ENCODE measurements at regions not wholly inside any gene's neighbourhood (a gene's known extent, or its start where the extent isn't known, plus 50 kb on each side); places are given as distances from the start of the nearest gene placed in this dataset.

DNA sequence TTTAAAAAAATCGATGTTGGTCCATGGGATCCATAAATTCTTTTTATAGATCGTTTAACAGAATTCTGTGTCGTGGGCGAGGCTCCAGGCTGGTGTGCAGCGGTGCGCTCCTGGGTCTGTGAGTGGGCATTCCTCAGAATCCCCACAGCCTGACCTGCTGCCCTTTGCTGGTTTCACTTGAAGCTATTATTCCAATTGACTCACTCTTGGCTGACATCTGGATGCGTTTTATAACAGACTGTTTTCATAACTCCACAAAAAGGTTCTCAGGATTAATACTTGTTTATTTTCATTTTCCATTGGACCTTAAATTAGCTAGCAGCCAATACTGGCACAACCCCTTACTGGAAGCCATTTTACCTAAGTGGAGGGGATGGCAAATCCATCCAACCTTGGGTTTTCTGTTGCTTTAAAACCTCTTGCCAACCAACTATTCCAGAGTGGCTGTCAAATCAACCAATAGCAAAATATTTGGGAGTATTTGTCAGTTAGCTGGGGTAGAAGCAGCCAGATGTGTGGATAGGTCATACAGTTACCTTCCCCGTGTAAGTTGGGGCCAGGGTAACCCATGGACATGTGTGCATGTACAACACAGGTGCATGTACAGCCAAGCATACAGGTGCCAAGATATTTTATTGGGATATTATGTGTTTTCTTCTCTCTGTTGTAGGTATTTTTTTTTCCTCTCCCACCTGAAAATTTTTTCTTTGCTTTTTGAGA lies 160.7 kb upstream of the ZNF32 start:
- DNase-seq (ENCODE audit: low spot score) (peak; percentile 55), FAIRE-seq (no peak)

DNA sequence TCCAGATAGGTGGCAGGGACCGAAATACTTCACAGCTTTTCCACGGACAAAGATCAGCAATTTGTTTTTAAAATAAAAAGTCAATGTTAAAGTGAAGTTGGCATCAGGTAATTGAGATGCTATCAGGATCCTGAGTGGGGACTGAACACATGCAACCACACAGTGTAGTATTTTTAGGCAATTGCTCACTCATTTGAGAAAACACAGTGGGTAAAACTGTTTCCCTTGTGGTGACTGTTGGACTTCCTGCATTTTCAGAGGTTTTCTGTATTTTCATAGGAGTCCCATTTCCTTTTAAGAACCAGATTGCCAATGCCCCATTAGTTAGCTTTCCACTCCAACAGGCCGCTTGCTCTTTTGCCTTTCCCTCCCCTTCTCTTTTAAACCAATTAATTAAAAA lies 159.5 kb upstream of the ZNF32 start:
- FAIRE-seq (no peak), DNase-seq (ENCODE audit: low spot score) (no peak)

DNA sequence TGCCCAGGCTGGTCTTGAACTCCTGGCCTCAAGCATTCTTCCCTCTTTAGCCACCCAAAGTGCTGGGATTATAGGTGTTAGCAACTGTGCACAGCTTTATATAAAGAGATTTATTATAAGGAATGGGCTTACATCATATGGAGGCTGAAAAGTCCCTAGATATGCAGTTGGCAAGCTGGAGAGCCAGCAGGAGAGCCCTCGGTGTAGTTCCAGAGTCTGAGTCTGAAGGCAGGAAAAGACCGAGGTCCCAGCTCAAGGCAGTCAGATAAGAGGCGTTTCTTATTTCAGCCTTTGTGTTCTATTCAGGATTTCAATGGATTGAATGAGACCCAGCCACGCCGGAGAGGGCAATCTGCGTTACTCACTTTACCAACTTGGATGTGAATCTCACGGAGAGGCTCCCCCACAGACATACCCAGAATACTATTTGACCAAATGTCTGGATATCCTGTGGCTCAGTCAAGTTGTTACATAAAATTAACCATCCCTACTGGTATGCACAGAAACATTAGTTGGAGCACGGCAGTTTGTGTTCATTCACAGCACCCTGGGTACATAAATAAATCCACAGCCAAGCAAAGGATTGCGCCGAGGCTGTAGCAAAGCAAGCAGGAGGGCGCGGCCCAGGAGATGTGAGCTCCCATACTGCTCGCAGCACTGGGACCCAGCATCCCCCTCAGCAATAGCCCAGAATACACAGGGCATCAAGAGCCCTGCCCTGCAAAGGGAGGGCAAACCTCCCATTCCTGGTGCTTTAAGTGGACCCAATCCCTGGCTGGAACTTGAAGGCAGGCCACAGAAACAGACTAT lies 158.4 kb upstream of the ZNF32 start:
- DNase-seq (ENCODE audit: low spot score) (no peak), FAIRE-seq (peak; percentile 48)

DNA sequence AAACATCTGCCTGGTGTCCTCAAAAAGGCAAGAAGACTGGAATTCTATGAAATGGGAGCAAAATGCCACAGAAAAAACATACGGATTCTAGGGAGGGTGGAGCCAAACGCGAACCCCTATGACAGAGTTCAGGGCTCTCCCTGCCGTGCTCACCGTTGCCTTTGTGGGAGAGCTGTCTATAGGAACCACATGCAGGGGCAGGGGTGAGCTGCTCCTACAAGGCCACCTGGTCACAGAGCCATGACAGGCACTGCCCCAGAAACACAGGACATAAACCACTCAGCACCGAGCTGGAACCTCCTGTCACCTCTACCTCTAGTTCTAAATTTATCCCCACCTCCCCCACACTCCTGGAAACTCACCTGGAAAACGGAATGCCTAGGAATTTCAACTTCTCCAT lies 155.1 kb upstream of the ZNF32 start:
- no peak for DNase-seq (ENCODE audit: low spot score)
- no peak for FAIRE-seq

DNA sequence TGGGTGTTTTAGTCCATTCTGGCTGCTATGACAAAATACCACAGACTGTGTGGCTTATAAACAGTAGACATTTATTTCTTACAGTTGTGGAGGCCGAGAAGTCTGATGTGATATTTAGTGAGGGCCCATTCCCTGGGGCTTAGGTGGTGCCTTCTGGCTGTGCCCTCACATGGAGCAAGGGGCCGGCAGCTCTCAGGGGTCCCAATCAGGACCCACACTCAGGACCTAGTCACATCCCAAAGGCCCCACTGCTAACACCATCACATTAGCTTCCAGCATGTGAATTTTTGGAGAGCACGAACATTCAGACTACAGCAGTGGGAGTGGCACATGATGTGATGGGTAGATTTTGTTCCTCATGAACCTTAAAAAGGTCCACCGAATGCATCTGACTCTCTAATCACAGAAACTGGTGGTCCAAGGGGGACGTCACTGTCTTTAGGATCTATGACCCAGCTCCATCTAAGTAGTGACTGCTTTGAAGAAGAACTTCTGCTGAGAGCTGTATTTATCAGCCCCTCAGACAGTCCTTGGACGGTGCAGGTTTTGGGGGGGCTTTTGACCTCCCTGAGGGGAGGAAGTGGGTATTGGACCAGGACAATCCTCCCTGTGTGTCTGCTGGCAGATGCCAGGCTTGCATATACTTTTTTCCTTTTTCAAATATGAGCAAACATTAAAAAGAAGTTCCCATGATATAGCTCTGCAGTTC lies 154.5 kb upstream of the ZNF32 start:
- DNase-seq (ENCODE audit: low spot score) (no peak), FAIRE-seq (no peak)

DNA sequence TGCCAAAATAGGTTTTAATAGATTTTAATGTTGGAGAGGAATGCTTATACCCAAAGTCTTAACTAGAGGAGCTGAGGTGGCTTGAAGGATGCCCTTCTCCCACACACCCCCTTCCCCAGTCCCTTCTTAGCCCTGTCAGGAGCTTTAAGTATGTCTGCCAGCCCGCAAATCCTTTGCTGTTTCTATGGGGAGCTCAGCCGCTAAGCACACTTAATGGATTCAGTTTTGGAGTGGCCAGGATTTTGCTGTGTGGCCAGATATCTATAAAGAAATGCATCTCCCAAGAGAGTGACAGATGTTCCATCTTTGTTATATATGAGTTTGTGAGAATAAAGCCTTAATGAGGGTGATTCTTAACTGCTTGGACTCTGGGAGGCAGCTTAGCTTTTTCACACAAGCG lies 152.9 kb upstream of the ZNF32 start:
- no peak for DNase-seq (ENCODE audit: low spot score)
- no peak for FAIRE-seq

DNA sequence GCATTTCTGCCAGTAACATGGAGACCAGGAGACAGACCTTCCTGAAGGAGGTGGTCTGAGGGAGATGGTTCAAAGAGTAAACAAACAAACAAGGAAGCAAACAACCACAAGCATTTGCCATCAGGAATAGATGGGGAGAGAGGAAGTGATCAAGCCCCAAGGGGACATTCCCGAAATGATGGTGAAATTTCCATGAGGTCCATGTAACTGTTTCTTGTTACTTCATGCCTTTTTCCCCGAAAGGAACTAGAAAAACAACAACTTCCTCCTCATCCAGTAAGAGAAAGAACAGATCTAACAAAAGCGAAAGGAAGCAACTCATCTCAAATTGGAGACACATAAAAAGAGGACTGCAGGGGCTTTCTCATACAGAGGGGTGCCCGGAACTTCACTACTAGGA lies 152.5 kb upstream of the ZNF32 start:
- FAIRE-seq (no peak), DNase-seq (ENCODE audit: low spot score) (no peak)

DNA sequence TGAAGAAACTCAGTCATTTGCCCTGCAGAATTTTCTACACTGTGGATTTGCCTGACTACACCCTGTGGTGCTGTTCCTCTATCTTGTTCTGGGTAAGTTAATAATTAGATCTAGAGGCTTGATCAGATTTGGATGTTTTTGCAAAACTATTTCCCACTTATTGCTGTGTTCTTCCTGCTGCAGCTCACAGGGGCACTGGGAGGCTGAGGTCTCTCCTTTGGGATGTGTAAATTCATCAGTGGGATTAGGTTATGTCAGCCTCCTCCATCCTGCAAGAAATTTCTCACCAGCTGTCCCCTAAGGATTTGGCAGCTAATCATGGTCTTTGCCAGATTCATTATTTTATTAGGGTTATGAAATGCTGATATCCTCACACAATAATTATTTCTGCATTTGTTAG lies 148.1 kb upstream of the ZNF32 start:
- FAIRE-seq: no peak
- DNase-seq (ENCODE audit: low spot score): no peak

DNA sequence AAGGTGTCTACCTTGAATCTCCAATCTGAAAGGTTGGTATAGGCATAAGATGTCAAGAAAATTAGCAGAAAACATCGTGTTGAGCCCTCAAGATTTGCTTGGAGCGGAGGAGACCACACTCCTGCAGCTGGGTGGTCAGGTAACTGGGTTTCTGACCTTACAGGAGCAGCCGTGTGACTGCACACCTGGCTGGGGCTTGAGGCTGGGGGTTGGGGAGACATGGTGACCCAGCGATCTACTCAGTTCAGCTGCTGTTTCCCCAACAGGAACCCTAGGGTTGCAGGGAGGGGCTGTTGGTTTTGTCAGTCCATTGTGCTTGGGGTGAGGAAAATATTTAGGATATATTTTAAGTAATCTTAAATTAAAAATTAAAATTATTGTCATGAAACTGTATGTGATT lies 147.0 kb upstream of the ZNF32 start:
- FAIRE-seq: no peak
- DNase-seq (ENCODE audit: low spot score): no peak

DNA sequence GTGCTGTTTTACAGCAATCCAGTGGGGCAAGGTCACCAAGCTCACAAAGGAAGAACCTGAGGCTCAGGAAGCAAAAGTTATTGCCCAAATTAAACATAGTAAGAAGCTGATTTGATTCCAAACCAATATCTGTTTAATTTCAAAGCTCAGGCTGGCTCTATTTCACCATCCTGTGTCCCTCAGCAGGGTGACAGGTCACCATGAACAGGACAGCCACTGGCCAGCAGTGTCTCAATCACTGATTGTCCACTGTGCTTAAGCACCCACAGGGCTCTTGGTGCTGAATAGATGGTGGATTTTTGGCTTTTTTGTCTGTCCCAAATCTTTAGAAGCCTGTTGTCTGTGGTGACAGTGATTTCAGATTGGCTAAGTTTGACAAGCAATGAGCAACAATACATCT lies 146.4 kb upstream of the ZNF32 start:
- DNase-seq (ENCODE audit: low spot score): no peak
- FAIRE-seq: peak; percentile 61

DNA sequence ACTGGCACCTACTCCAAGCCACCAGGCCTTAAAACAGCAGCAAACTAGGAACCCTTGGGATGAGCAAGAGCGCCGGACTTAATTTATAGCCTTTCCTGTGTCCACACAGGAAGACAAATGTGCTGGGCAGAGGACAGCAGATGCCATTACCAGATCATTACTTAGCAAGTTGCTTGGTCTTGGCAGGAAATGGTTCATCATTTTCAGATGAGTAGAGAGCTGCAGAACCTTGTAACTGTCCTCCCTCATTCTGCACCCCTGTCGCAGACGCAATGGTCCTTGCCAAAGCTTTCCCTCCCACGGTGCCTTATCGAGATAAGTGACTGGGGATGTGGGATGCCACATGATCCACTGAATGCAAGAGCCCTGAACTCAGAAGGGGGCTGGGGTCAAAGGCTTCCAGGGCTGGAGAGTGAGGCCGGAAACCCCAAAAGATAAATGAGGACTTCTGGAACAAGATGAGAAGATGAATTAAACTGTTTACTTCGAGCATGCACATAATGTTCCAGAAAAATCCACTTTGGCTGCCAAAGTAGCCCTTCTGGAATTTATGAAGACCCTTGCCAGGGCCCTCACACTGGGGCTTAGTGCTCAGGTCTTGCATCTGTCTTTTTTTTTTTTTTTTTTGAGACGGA lies 145.6 kb upstream of the ZNF32 start:
- DNase-seq (ENCODE audit: low spot score): no peak
- no peak for FAIRE-seq

DNA sequence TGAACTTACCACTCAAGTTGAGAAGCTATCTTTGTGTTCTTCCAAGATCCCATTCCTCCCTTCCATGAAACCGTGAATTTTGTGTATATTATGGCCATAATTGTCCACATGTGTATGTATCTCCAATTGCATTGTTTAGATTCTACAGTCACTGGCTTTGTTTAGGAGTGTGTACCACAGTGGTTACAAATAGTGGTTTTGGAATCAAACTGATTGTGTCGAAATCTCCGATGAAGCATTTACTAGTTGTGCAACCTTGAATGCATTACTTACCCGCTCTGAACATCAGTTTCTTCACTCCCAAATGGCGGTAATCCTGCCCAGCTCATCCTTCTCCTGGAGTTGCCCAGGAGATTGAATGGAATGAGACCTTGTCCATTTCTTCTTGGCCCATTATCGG lies 145.0 kb upstream of the ZNF32 start:
- no peak for DNase-seq (ENCODE audit: low spot score)
- FAIRE-seq: no peak

DNA sequence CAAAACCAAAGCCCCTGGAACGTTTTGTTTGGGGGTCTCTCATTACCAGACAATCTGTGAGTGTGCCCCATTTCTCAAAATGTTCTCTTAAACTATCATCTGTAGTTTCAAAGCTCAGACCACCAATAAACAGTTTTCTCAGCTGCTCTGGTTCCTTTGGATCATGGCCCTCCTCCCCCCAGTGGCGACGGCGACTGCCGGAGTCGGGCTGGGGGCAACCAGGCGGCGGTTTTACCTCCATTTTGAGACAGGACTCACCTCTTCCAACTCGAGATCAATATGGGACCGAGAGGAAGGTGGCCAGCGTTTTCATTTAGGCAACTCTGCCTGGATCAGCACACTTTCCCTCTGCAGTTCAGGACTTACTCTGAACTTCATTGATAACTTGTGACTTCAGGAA lies 141.5 kb upstream of the ZNF32 start:
- DNase-seq (ENCODE audit: low spot score) (no peak), FAIRE-seq (no peak)

DNA sequence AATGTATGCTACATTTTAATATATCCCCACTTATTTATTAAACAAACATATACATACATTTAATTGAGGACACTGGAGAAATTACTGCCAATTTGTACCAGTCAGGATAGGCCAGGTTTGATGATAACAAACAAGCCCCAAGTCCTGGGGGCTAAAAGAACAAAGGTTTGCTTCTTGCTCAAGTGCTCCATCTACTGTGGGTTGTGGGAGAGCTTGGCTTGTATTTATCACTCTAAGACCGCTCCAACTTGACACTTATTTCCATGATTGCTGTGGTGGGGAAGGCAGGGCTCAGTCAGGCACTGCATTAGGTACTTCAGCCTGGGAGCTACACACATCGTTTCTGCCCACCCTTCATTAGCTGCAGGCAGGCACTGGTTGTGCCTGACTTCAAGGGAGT lies 136.6 kb upstream of the ZNF32 start:
- DNase-seq (ENCODE audit: low spot score) (peak; percentile 23), FAIRE-seq (peak; percentile 94)

DNA sequence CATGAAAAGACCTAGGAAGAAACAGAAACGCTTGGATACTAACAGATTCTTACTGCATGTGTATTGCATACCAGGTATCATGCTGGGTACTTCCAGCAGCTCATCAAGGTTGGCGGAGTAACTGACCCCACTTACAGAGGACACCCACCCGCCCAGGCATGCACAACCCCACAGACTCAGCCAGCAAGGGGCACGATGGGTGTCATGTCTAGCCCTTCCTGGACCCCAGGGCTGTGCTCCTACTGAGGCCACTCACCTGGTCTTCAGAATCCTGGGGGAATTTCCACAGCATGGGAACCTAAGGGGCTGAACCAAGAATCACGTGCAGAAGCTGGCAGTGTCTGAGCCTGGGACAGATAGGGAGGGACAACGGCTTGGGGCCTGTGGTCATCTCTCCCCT lies 134.1 kb upstream of the ZNF32 start:
- DNase-seq (ENCODE audit: low spot score) (no peak), FAIRE-seq (no peak)

DNA sequence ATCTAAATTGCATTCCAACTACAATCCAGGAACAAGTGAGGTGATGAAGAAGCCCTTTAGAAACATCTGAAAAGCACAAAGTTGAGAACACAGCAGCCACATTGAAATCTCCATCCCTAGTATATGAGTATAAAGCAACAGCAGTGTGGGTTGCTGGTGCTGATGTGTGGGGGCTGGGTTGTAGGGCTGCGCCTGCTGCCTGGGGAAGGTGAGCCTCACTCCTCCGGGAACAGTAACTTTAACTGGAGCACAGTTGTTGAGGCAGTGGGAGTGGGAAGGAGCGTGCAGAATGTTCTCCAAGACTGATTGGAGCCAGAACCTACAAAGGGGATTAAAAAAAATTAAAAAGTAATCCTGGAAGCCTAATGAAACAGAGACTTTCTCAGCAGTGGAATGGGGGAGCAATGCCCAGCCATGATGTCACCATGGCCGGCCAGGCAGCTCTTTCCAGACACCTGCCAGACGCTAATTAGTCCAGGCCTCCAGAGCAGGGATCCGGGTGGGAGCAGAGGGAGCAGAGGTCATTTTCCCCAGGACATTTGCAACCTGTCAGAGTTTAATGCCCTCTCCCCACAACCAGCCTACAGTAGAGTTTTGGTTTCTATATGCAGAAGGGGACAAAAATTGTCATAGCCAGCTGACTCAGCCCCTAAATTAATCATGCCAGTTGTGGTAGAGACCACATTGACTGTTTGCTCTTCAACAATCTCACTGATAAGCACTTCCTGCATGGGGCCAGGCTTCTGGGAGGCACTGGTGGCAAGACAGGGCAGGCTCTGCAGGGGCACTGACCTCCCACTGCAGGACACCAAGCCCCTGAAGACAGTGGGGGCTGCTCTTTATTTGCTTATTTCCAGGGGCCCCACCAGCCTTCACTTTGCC lies 133.0 kb upstream of the ZNF32 start:
- peak; percentile 8 for DNase-seq (ENCODE audit: low spot score)
- FAIRE-seq: peak; percentile 76

DNA sequence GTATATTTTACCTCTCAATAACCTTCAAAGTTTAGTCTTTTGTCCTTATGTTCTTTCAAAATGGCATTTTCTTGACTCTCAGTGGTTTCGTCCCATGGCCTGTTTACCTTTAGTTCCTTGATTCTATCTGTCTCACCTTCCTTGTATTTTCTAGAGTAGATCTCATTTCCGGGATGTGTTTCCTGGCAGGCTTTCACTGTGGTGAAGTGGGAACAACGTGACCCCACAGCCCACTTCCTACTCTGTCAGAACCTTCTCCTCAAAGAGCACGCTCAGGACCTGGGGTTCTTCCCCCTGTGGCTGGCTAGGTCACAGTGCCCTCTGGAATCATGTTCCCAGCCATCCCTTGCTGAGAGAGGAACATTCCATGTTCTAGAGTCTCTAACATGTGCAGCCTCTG lies 129.9 kb upstream of the ZNF32 start:
- DNase-seq (ENCODE audit: low spot score): no peak
- no peak for FAIRE-seq

DNA sequence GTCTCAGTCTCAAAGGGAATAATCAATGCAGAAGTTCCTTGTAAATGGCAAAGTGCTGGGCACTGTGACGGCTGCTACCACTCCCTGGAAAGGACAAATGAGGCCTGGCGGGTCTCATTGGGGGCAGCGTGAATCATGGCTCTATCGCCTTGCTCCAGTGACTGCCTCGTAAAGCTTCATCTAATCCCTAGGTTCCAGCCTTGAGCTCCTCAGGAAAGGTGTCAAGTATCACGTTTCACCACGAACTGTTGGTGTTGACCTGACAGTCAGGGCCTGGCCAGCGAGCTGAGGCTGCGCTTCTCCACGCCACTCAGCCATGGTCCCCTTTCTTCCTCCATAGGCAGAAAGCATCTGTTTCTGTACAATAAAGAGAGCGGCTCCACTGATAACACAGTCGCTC lies 126.7 kb upstream of the ZNF32 start:
- FAIRE-seq (no peak), DNase-seq (ENCODE audit: low spot score) (no peak)

DNA sequence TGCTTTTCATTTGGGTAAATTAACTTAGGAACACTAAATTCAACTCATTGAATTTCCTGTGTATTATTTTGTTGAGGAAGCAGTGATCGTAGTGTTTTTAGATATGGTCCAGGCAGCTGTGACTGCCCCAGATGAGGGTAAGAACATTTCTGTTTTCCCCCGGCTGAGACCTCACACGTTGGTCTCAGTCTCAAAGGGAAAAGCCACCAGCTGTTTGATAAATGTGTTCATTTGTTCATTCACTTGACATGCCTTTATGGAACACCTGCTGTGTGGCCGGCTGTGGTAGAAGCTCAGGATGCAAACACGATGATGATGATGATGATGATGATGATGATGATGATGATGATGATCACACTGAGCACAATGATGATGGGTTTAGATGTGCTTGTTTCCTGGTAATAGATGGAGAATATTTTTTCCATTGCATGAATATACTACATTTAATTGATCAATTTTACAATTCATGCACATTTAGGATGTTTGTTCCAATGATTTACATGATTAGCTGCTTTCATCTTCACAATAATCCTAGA lies 125.6 kb upstream of the ZNF32 start:
- no peak for DNase-seq (ENCODE audit: low spot score)
- peak; percentile 5 for FAIRE-seq

DNA sequence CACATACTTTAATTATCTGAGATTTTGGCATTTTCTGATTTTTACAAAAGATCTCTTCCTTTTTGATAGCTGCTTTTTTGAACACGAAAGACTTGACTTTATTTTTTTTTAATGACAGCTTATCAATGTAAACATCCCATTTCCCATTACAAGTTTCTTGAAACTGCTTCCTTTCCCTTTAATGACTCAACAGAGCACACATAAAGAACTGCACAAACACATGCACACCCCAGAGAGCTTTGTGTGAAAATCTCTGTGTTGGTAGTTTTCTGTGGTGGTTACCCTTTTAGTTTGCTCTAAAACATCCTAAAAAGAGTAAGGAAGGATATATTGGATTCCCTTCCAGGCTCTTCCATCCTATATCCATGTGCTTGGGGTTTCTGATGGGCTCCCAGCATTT lies 125.1 kb upstream of the ZNF32 start:
- FAIRE-seq (no peak), DNase-seq (ENCODE audit: low spot score) (no peak)

DNA sequence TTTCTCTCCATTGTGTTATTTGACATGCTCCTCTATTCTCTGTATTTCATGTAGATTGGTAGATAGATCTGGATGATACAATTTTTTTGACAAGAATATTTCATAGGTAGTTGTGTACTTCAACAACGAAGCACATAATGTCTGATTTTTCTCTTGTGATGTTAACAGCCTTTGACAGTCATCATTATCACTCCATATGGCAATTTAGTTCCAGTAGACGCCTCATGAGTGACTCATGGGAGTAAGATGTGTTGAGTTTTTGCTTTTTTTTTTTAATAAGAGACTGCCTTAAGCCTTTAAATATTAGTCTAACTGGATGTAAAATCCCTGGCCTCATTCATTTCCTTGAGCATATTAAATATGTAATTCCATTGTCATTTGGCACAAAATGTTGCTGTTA lies 123.5 kb upstream of the ZNF32 start:
- FAIRE-seq: no peak
- DNase-seq (ENCODE audit: low spot score): no peak

All from urothelium cell line (cell line).